ENCODE measurements at regions not wholly inside any gene's neighbourhood (a gene's known extent, or its start where the extent isn't known, plus 50 kb on each side); places are given as distances from the start of the nearest gene placed in this dataset.

DNA sequence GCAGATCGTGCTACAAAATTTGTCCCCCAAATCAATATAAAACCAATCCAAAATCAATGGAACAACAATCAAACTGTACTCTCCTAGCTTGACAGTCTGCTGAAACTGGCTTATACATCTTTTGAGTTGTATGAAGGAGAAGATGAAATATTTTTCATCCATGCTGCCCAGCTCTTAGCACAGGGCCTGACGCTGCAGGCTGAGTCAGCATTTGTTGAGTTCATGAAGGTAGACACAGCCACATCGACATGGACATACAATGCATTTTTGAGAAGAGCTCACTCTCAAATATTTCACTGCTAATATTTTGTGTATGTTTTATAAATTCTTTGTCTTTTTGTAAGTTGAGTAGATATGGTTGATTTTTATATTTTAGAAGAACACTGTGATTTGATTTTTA, 327.3 kb downstream of the OTOL1 start:
- in situ Hi-C loops (cut with MboI; ENCODE audit: low sequenced_read_pairs, unreplicated experiment) = no loop called here
- no peak for DNase-seq (ENCODE audit: low spot score)
- TF ChIP-seq, protein P1, sequence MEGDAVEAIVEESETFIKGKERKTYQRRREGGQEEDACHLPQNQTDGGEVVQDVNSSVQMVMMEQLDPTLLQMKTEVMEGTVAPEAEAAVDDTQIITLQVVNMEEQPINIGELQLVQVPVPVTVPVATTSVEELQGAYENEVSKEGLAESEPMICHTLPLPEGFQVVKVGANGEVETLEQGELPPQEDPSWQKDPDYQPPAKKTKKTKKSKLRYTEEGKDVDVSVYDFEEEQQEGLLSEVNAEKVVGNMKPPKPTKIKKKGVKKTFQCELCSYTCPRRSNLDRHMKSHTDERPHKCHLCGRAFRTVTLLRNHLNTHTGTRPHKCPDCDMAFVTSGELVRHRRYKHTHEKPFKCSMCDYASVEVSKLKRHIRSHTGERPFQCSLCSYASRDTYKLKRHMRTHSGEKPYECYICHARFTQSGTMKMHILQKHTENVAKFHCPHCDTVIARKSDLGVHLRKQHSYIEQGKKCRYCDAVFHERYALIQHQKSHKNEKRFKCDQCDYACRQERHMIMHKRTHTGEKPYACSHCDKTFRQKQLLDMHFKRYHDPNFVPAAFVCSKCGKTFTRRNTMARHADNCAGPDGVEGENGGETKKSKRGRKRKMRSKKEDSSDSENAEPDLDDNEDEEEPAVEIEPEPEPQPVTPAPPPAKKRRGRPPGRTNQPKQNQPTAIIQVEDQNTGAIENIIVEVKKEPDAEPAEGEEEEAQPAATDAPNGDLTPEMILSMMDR (IDR thresholded peaks at IDR 0.05; ENCODE audit: borderline replicate concordance, control extremely low read depth, extremely low read depth, insufficient read depth, missing control alignments) = no peak

DNA sequence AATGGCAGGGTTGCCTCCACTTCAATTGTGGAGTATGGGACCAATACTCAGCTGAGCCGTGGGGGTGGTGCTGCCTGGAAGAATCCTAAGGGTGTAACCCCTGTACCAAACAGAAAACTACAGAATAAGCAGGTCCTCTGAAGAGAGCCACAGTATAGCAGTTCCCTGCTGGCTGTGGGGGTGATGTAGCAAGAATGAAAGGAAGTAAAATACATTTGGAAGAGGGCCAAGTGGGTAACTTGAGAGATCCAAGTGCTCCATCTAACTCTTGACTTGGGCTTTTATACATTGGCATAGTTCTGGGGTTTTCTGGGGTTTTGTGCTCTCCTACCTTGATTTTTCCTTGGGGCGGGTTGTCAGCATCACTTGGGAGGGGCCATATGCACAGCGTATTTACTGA, 341.4 kb downstream of the OTOL1 start:
- in situ Hi-C loops (cut with MboI; ENCODE audit: low sequenced_read_pairs, unreplicated experiment) = no loop called here
- TF ChIP-seq, protein P1 (IDR thresholded peaks at IDR 0.05; ENCODE audit: borderline replicate concordance, control extremely low read depth, extremely low read depth, insufficient read depth, missing control alignments) = no peak
- no peak for DNase-seq (ENCODE audit: low spot score)

DNA sequence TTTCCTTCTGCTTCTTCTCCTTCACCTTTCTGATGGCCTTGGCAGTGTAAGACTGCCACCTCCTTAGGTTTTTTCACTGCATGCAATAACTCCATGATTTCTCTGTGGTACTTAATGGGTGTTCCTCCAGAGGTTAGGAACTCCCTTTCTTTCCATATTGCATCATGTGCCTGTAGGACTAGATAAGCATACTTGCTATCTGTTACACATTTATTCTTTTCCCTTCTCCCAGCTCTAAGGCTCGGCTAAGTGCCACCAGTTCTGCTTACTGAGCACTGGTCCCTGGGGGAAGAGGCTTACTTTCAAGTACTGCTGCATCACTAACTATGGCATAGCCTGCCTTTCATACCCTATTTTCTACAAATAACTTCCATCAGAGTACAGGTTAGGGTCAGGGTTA, 351.8 kb downstream of the OTOL1 start:
- TF ChIP-seq, protein P1 (IDR thresholded peaks at IDR 0.05; ENCODE audit: borderline replicate concordance, control extremely low read depth, extremely low read depth, insufficient read depth, missing control alignments) = no peak
- in situ Hi-C loops (cut with MboI; ENCODE audit: low sequenced_read_pairs, unreplicated experiment) = no loop called here

DNA sequence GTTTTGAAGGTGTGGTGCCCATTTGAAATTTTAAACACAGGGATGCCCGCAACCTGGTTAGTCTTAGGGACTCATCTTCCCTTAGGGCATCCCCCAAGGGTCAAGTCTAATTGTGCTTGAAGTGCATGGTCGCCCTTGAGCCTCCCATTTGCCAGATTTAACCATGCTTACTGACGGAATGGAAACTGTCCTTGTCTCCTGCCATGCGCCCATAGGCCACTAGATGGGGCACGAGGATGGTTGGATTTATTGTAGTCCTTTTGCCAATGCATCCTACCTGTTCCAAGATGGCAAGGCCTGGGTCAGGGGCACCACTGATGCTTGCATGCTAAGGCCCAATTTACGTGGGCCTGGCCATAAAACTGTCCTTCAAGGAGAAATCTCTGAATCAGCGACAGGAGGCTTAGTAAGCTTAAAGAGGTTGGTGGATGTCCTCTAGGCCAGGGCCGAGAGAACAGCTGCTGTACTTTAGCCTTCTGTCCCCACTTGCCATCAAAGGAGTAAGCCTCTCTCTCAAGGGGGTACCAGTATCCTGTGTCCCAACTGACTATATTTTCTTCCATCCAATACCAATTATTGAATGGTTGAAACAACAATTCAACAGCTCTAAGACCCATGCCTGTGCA, 355.4 kb downstream of the OTOL1 start:
- TF ChIP-seq, protein P1 (IDR thresholded peaks at IDR 0.05; ENCODE audit: borderline replicate concordance, control extremely low read depth, extremely low read depth, insufficient read depth, missing control alignments) = peak; percentile 93
- in situ Hi-C loops (cut with MboI; ENCODE audit: low sequenced_read_pairs, unreplicated experiment) = no loop called here
- peak; percentile 31 for DNase-seq (ENCODE audit: low spot score)

More for the DNA sequence above, 351.8 kb downstream of the OTOL1 start:
- DNase-seq (ENCODE audit: low spot score) = no peak

DNA sequence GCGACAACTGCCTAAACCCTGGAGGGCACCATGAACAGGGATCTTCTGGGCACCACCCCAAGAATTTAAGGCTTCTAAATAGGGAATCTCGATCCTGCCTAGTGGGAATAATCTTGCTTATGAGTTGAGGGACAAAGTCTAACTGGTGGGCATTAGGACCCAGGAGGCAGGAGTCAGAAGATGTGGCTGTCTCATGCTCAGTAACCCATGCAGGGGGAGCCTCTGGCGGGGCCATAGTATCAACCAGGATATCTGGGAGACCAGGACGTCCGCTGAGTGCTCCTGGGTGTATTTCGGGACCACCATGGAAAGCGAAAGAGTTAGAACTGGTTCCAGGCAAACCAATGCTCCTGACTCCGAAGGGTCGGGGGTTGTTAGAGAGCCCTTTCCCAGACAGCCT, 356.1 kb downstream of the OTOL1 start:
- no peak for DNase-seq (ENCODE audit: low spot score)
- in situ Hi-C loops (cut with MboI; ENCODE audit: low sequenced_read_pairs, unreplicated experiment) = no loop called here
- TF ChIP-seq, protein P1 (IDR thresholded peaks at IDR 0.05; ENCODE audit: borderline replicate concordance, control extremely low read depth, extremely low read depth, insufficient read depth, missing control alignments) = no peak

DNA sequence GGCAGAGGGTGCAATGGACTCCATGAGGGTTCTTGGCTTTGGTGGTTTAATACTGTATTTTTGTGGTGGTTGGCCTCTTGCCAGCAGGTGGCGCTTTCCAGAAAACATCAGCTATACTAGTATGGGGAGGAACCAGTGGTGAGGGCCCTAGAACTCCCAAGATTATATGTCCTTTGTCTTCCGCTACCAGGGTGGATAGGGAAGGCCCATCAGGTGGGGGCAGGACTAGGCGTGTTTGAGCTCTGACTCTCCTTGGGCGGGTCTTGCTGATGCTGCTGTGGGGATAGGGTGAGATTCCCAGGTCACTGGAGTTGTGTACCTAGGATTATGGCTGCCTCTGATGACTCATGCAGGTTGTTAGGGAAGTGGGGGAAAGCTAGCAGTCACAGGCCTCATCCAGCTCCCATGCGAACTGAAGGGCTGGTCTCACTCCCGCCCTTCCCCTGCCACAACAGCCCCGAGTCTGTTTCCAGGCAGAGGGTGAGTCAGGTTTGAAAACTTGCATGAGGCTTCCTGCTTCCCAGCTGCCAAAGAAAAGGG, 357.7 kb downstream of the OTOL1 start:
- in situ Hi-C loops (cut with MboI; ENCODE audit: low sequenced_read_pairs, unreplicated experiment) = no loop called here
- TF ChIP-seq, protein P1 (IDR thresholded peaks at IDR 0.05; ENCODE audit: borderline replicate concordance, control extremely low read depth, extremely low read depth, insufficient read depth, missing control alignments) = peak; percentile 38
- DNase-seq (ENCODE audit: low spot score) = peak; percentile 9

Measured in GM13976 (cell line).